GM18907 (cell line): ENCODE measurements at regions not wholly inside any gene's neighbourhood (a gene's known extent, or its start where the extent isn't known, plus 50 kb on each side); places are given as distances from the start of the nearest gene placed in this dataset.
"Not testable (repeated sequence)": the region's sequence is repeated elsewhere in the genome, so short reads cannot be mapped to it uniquely, and the experiment has no call there.

Source experiments
- ATAC-seq: cut with Tn5 transposase; IDR thresholded peaks from one replicate; pipeline ENCODE4 v1.9.1; 2021; ENCODE audit warnings: mild to moderate bottlenecking, moderate library complexity; ENCODE audit not compliant: unreplicated experiment

- ATAC-seq, result no peak
Observed at GRCh38 chr17:5745111-5745813, 161.0 kb upstream of the NLRP1 start.

- no peak for ATAC-seq
Observed at GRCh38 chr17:5747276-5747675, 163.0 kb upstream of the NLRP1 start.

- no peak for ATAC-seq
Observed at GRCh38 chr17:5747964-5748363, 163.7 kb upstream of the NLRP1 start.

- ATAC-seq, result no peak
Observed at GRCh38 chr17:5753421-5753820, 169.1 kb upstream of the NLRP1 start.

- no peak for ATAC-seq
Observed at GRCh38 chr17:5757314-5757907, 173.1 kb upstream of the NLRP1 start.

GRCh38 chr17:5758651-5759050 lies 174.3 kb upstream of the NLRP1 start:
- no peak for ATAC-seq

GRCh38 chr17:5759501-5759925 lies 175.2 kb upstream of the NLRP1 start:
- no peak for ATAC-seq

GRCh38 chr17:5762191-5762590 lies 177.9 kb upstream of the NLRP1 start:
- no peak for ATAC-seq

- no peak for ATAC-seq
Observed at GRCh38 chr17:5763595-5764306, 179.4 kb upstream of the NLRP1 start.

- no peak for ATAC-seq
Observed at GRCh38 chr17:5769593-5770354, 185.5 kb upstream of the NLRP1 start.

- no peak for ATAC-seq
Observed at GRCh38 chr17:5770441-5771270, 186.3 kb upstream of the NLRP1 start.

- not testable (repeated sequence) for ATAC-seq
Observed at GRCh38 chr17:5771271-5771577, 186.9 kb upstream of the NLRP1 start.

GRCh38 chr17:5772017-5772416 lies 187.7 kb upstream of the NLRP1 start:
- not testable (repeated sequence) for ATAC-seq

GRCh38 chr17:5772720-5773119 lies 188.4 kb upstream of the NLRP1 start:
- no peak for ATAC-seq

- ATAC-seq, result no peak
Observed at GRCh38 chr17:5773816-5774360, 189.6 kb upstream of the NLRP1 start.

GRCh38 chr17:5775098-5775497 lies 190.8 kb upstream of the NLRP1 start:
- no peak for ATAC-seq

- ATAC-seq, result no peak
Observed at GRCh38 chr17:5780476-5780875, 196.2 kb upstream of the NLRP1 start.

GRCh38 chr17:5781236-5781927 lies 197.1 kb upstream of the NLRP1 start:
- ATAC-seq, result no peak

GRCh38 chr17:5783269-5783668 lies 199.0 kb upstream of the NLRP1 start:
- no peak for ATAC-seq

- no peak for ATAC-seq
Observed at GRCh38 chr17:5783851-5784250, 199.5 kb upstream of the NLRP1 start.
